HL-60 (cell line): ENCODE measurements at regions not wholly inside any gene's neighbourhood (a gene's known extent, or its start where the extent isn't known, plus 50 kb on each side); places are given as distances from the start of the nearest gene placed in this dataset.

Experiments
- DNase-seq, 2 experiments: peaks; one replicate each; pipeline ENCODE4 v3.0.0-alpha.2; 2010 to 2020; ENCODE audit warnings: low read depth in 1 of 2, low spot score in 1 of 2
- H3K27ac ChIP-seq: fragments of 250-450 bp; sonication (Bioruptor Pico); replicated peaks from 2 replicates; pipeline ENCODE4 v1.5.1; 2020; ENCODE audit warnings: mild to moderate bottlenecking, moderate library complexity
- H3K27me3 ChIP-seq: fragments of 250-450 bp; sonication (Bioruptor Pico); 2 replicates; pipeline ENCODE4 v1.5.1; 2021; ENCODE audit warnings: mild to moderate bottlenecking, moderate library complexity; ENCODE audit not compliant: insufficient read depth, poor library complexity, severe bottlenecking
- H3K4me3 ChIP-seq: replicated peaks from 2 replicates; pipeline ENCODE4 v1.5.1; 2011; ENCODE audit warnings: mild to moderate bottlenecking, control low read depth, low read length; ENCODE audit not compliant: insufficient read depth
- GABPA ChIP-seq: IDR thresholded peaks from 2 replicates; pipeline ENCODE4 v1.6.1; 2012; ENCODE audit warnings: low read depth
- POLR2AphosphoS5 ChIP-seq: IDR thresholded peaks from 2 replicates; pipeline ENCODE4 v1.6.1; 2012; ENCODE audit warnings: low read depth
- SPI1 ChIP-seq: IDR thresholded peaks from 2 replicates; pipeline ENCODE4 v1.6.1; 2012; ENCODE audit warnings: low read depth, mild to moderate bottlenecking, borderline replicate concordance
- TF ChIP-seq, protein P1 (sequence below): IDR thresholded peaks from one replicate; pipeline ENCODE4 v1.5.1; 2011; ENCODE audit warnings: low read length, control low read depth, inconsistent platforms; ENCODE audit not compliant: insufficient read depth
- TF ChIP-seq, protein P2 (sequence below): IDR thresholded peaks from 2 replicates; pipeline ENCODE4 v1.6.1; 2012; ENCODE audit warnings: low read depth; ENCODE audit not compliant: insufficient replicate concordance

DNA sequence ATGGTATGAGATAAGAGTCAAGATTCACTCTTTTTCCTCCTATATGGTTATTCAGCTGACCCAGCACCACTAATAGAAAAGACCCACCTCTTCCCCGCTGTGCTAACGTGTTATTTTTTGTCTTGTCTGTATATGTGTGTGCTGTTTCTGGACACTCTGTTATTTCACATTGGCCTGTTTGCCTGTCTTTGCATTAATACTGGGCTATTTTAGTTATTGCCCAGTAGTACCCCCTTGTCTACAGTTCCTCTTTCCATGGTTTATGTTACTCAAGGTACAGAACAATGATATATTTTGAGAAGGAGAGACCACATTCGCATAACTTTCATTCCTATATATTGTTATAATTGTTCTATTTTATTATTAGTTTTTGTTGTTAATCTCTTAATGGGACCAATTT lies 74.0 kb upstream of the SIAH1 start:
- Histone ChIP-seq H3K27ac (no peak overlapping the region), H3K4me3 (no peak overlapping the region), H3K27me3 (no peaks in the 10 kb centered on the region)
- no peak for DNase-seq
- no peak for TF ChIP-seq GABPA
- no peak for TF ChIP-seq SPI1
- no peak for TF ChIP-seq POLR2AphosphoS5
- TF ChIP-seq, protein P1, sequence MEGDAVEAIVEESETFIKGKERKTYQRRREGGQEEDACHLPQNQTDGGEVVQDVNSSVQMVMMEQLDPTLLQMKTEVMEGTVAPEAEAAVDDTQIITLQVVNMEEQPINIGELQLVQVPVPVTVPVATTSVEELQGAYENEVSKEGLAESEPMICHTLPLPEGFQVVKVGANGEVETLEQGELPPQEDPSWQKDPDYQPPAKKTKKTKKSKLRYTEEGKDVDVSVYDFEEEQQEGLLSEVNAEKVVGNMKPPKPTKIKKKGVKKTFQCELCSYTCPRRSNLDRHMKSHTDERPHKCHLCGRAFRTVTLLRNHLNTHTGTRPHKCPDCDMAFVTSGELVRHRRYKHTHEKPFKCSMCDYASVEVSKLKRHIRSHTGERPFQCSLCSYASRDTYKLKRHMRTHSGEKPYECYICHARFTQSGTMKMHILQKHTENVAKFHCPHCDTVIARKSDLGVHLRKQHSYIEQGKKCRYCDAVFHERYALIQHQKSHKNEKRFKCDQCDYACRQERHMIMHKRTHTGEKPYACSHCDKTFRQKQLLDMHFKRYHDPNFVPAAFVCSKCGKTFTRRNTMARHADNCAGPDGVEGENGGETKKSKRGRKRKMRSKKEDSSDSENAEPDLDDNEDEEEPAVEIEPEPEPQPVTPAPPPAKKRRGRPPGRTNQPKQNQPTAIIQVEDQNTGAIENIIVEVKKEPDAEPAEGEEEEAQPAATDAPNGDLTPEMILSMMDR, result no peak
- TF ChIP-seq, protein P2, sequence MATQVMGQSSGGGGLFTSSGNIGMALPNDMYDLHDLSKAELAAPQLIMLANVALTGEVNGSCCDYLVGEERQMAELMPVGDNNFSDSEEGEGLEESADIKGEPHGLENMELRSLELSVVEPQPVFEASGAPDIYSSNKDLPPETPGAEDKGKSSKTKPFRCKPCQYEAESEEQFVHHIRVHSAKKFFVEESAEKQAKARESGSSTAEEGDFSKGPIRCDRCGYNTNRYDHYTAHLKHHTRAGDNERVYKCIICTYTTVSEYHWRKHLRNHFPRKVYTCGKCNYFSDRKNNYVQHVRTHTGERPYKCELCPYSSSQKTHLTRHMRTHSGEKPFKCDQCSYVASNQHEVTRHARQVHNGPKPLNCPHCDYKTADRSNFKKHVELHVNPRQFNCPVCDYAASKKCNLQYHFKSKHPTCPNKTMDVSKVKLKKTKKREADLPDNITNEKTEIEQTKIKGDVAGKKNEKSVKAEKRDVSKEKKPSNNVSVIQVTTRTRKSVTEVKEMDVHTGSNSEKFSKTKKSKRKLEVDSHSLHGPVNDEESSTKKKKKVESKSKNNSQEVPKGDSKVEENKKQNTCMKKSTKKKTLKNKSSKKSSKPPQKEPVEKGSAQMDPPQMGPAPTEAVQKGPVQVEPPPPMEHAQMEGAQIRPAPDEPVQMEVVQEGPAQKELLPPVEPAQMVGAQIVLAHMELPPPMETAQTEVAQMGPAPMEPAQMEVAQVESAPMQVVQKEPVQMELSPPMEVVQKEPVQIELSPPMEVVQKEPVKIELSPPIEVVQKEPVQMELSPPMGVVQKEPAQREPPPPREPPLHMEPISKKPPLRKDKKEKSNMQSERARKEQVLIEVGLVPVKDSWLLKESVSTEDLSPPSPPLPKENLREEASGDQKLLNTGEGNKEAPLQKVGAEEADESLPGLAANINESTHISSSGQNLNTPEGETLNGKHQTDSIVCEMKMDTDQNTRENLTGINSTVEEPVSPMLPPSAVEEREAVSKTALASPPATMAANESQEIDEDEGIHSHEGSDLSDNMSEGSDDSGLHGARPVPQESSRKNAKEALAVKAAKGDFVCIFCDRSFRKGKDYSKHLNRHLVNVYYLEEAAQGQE, result no peak

GRCh38 chr16:48454051-48454450 lies 68.8 kb upstream of the SIAH1 start:
- TF ChIP-seq GABPA (no peak), POLR2AphosphoS5 (no peak), SPI1 (no peak)
- TF ChIP-seq, protein P2, result no peak
- TF ChIP-seq, protein P1, result no peak
- Histone ChIP-seq H3K27me3 (no peaks in the 10 kb centered on the region), H3K27ac (no peak overlapping the region), H3K4me3 (no peak overlapping the region)
- no peak for DNase-seq

DNA sequence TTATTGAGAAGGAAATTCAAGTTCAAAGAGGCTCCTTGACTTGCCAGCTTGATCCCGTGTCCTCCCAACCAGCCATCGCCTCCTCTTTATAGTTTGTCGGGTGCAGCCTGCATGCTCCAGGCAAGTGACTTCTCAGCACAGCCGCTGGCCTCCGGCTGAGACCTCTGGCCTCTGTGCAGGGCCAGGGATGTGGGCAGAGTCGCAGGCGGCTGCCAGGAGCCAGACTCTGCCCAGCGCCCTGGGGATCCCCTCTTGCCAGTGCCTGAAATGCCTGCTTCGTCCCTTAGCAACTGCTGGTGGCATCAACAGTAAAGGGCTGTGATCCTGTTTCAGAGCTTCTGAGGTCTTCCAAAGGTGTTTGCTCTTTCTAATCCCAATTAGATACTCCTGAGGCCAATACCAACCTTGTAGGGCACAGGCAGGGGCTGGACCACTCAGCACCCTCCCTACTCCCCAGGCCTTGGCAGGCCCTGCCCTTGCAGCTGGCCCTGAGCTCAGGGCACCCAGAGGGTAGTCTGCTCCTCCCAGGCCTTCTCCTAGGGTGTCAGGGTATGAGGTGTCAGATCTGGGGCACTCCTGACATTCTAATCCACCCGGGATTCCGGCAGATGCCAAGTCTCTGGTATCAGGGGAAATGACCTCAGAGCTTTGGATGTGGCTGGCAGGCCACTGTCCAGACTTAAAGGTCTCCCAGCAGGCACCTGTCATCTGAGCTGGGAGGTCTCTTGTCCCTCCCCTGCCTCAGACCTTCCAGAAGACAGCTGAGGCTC lies 68.0 kb upstream of the SIAH1 start:
- DNase-seq, result no peak
- H3K27me3 ChIP-seq, result no peaks in the 10 kb centered on the region
- TF ChIP-seq SPI1 (no peak), GABPA (no peak), POLR2AphosphoS5 (no peak)
- TF ChIP-seq, protein P2, result no peak
- TF ChIP-seq, protein P1, result no peak
- H3K4me3 ChIP-seq, result no peak overlapping the region
- no peak overlapping the region for H3K27ac ChIP-seq
